ENCODE measurements at regions not wholly inside any gene's neighbourhood (a gene's known extent, or its start where the extent isn't known, plus 50 kb on each side); places are given as distances from the start of the nearest gene placed in this dataset.

DNA sequence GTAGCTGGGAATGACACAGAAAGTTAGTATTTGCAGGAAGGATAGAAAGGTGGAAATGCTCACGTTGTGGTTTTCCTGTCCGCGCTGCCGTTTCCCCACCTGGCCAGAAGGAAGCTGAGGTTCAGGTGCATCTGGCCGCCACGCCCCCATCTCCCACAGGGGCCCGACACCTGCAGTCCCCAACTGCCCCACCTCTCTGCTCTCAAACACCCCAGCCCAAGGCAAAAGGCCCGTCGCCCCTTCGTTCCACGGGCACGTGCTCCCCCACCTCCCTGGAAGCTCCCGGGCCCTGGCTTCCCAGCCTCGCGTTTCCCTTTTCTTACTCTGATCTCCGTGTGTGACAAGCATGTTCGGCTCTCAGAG is 985.1 kb downstream of the BRD1 start:
- no peak overlapping the region for H2AFZ ChIP-seq (ENCODE audit: insufficient read depth, low read depth, low read length, poor library complexity, severe bottlenecking)
- H3K27me3 ChIP-seq (replicated peaks in 1 of 4; ENCODE audit: control extremely low read depth in 1 of 4, control insufficient read depth in 3 of 4, insufficient read depth in 4 of 4, low read length in 3 of 4): peaks cover 0 to 2% (median 0%) of the 10 kb centered on the region in 4 experiments
- Mint-ChIP-seq H3K9me3 (ENCODE audit: insufficient read depth) (no peaks in the 10 kb centered on the region), H3K4me3 (no peak overlapping the region), H3K27me3 (peaks cover 3% of the 10 kb centered on the region), H3K4me1 (no peaks in the 10 kb centered on the region), H3K27ac (no peak overlapping the region)
- POLR2A ChIA-PET: no interaction called here
- intact Hi-C loops (cut with micrococcal nuclease): no loop called here
- H3K36me3 ChIP-seq (replicated peaks in 1 of 2; ENCODE audit: control extremely low read depth in 1 of 2, control insufficient read depth in 1 of 2, extremely low read depth in 1 of 2, insufficient read depth in 2 of 2, low read length in 1 of 2): no peaks in the 10 kb centered on the region
- no peak for DNase-seq
- H3K27ac ChIP-seq (ENCODE audit: low read length in 2 of 2): no peak overlapping the region
- 72% methylated on average over 17 of the region's 17 CpGs for WGBS (ENCODE audit: insufficient coverage)
- H4K20me1 ChIP-seq (ENCODE audit: control insufficient read depth, insufficient read depth, low read length, poor library complexity, severe bottlenecking): no peaks in the 10 kb centered on the region
- TF ChIP-seq EZH2 (IDR thresholded peaks at IDR 0.05; ENCODE audit: borderline replicate concordance, insufficient read depth, low read depth, low read length, poor library complexity, severe bottlenecking): no peak
- TF ChIP-seq CTCF (IDR thresholded peaks at IDR 0.05): no peak
- H3K4me2 ChIP-seq (replicated peaks; ENCODE audit: low read depth, low read length, poor library complexity, severe bottlenecking): no peak overlapping the region
- no peak overlapping the region for H3K4me3 ChIP-seq (ENCODE audit: control extremely low read depth in 1 of 5, extremely low read depth in 1 of 5, insufficient read depth in 1 of 5, low read depth in 2 of 5, low read length in 4 of 5)
- H3K9me3 ChIP-seq (ENCODE audit: control extremely low read depth in 1 of 3, control insufficient read depth in 2 of 3, insufficient read depth in 1 of 3, low read length in 2 of 3): peaks cover 0 to 40% (median 0%) of the 10 kb centered on the region in 3 donors
- no peaks in the 10 kb centered on the region for H3K79me2 ChIP-seq (ENCODE audit: control insufficient read depth, insufficient read depth, low read length)
- CTCF ChIA-PET: no interaction called here
- ATAC-seq (ENCODE audit: low read depth): no peak
- no peak overlapping the region for H3K9ac ChIP-seq (ENCODE audit: low read length)
- H3K4me1 ChIP-seq (ENCODE audit: control insufficient read depth in 2 of 2, insufficient read depth in 2 of 2, low read length in 2 of 2): no peaks in the 10 kb centered on the region

DNA sequence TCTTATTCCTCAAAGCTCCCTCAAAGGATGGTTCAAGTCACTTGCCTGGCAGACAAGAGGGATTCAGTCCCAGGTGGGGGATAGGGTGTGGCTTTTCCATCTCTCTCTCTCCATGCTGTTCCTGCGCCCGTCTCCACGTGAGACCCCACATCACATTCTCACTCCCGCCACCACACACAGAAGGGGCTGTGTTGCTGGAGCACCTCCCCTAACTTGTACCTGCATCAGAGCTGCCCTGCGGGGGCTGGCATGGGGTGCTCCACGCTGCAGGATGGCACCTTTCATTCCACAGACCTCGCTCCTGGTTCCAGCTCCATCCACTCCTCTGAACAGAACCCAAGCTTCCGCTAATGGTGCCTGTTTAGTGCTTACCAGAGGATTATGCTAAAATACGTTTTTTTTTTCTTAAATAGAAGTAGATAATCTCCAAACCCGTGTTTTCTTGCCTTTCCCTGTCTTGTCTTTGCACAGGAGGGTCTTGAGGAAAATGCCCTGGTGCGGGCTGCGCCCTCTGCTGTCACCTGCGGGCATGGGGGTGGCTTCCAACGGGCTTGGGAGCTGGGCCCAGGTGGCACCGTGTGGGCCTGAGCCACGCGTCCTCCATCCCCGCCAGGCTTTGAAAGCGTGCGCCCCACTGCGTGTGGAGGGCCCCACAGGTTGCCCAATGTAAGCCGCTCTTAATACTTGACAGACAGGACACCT is 985.6 kb downstream of the BRD1 start:
- no peak overlapping the region for H3K4me2 ChIP-seq (replicated peaks; ENCODE audit: low read depth, low read length, poor library complexity, severe bottlenecking)
- no peak overlapping the region for H2AFZ ChIP-seq (ENCODE audit: insufficient read depth, low read depth, low read length, poor library complexity, severe bottlenecking)
- no peaks in the 10 kb centered on the region for H3K36me3 ChIP-seq (replicated peaks in 1 of 2; ENCODE audit: control extremely low read depth in 1 of 2, control insufficient read depth in 1 of 2, extremely low read depth in 1 of 2, insufficient read depth in 2 of 2, low read length in 1 of 2)
- H3K27me3 ChIP-seq (replicated peaks in 1 of 4; ENCODE audit: control extremely low read depth in 1 of 4, control insufficient read depth in 3 of 4, insufficient read depth in 4 of 4, low read length in 3 of 4): peaks cover 0 to 2% (median 0%) of the 10 kb centered on the region in 4 experiments
- H3K27ac ChIP-seq (ENCODE audit: low read length in 2 of 2): no peak overlapping the region
- intact Hi-C loops (cut with micrococcal nuclease): no loop called here
- Mint-ChIP-seq H3K27ac (no peak overlapping the region), H3K4me3 (no peak overlapping the region), H3K27me3 (peaks cover 3% of the 10 kb centered on the region), H3K4me1 (no peaks in the 10 kb centered on the region), H3K9me3 (ENCODE audit: insufficient read depth) (no peaks in the 10 kb centered on the region)
- H3K4me1 ChIP-seq (ENCODE audit: control insufficient read depth in 2 of 2, insufficient read depth in 2 of 2, low read length in 2 of 2): no peaks in the 10 kb centered on the region
- WGBS (ENCODE audit: insufficient coverage): 81% methylated on average over 19 of the region's 22 CpGs
- H3K79me2 ChIP-seq (ENCODE audit: control insufficient read depth, insufficient read depth, low read length): no peaks in the 10 kb centered on the region
- DNase-seq (no peak), ATAC-seq (ENCODE audit: low read depth) (no peak)
- POLR2A ChIA-PET: no interaction called here
- CTCF ChIA-PET: no interaction called here
- no peak overlapping the region for H3K9ac ChIP-seq (ENCODE audit: low read length)
- H4K20me1 ChIP-seq (ENCODE audit: control insufficient read depth, insufficient read depth, low read length, poor library complexity, severe bottlenecking): no peaks in the 10 kb centered on the region
- H3K4me3 ChIP-seq (ENCODE audit: control extremely low read depth in 1 of 5, extremely low read depth in 1 of 5, insufficient read depth in 1 of 5, low read depth in 2 of 5, low read length in 4 of 5): no peak overlapping the region
- TF ChIP-seq EZH2 (IDR thresholded peaks at IDR 0.05; ENCODE audit: borderline replicate concordance, insufficient read depth, low read depth, low read length, poor library complexity, severe bottlenecking): no peak
- TF ChIP-seq CTCF (IDR thresholded peaks at IDR 0.05): no peak
- peaks cover 0 to 44% (median 0%) of the 10 kb centered on the region in 3 donors for H3K9me3 ChIP-seq (ENCODE audit: control extremely low read depth in 1 of 3, control insufficient read depth in 2 of 3, insufficient read depth in 1 of 3, low read length in 2 of 3)
